ENCODE measurements at regions not wholly inside any gene's neighbourhood (a gene's known extent, or its start where the extent isn't known, plus 50 kb on each side); places are given as distances from the start of the nearest gene placed in this dataset.

DNA sequence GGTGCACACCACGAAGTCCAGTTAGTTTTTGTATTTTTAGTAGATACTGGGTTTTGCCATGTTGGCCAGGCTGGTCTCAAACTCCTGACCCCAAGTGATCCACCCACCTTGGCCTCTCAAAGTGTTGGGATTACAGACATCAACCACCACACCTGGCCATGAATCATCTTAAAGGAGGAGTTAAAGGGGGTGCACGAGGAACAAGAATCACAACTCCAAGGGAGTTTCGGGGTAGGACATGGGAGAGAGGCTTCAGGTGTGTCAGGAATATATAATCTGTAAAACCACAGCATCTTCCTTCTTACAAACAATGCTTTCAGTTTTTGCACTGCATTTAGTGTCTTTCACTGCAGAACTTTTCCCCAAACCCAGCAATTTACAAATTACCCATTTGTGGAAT is 137.4 kb upstream of the SGK1 start:
- Histone ChIP-seq H3K36me3 (ENCODE audit: control insufficient read depth in 1 of 2, insufficient read depth in 2 of 2, low read length in 2 of 2) (no peaks in the 10 kb centered on the region), H3K27me3 (ENCODE audit: low read depth, low read length) (no peaks in the 10 kb centered on the region), H3K27ac (ENCODE audit: low read length) (no peak overlapping the region), H3K4me1 (ENCODE audit: control insufficient read depth in 1 of 2, insufficient read depth in 2 of 2, low read length in 2 of 2) (no peaks in the 10 kb centered on the region), H3K4me3 (ENCODE audit: low read depth in 1 of 2, low read length in 2 of 2) (no peak overlapping the region), H3K9me3 (ENCODE audit: control insufficient read depth in 1 of 2, low read length in 2 of 2) (no peaks in the 10 kb centered on the region)

GRCh38 chr6:134454794-134455193 is 136.9 kb upstream of the SGK1 start:
- H3K27ac ChIP-seq (ENCODE audit: low read length): no peak overlapping the region
- H3K4me1 ChIP-seq (ENCODE audit: control insufficient read depth in 1 of 2, insufficient read depth in 2 of 2, low read length in 2 of 2): no peaks in the 10 kb centered on the region
- no peaks in the 10 kb centered on the region for H3K36me3 ChIP-seq (ENCODE audit: control insufficient read depth in 1 of 2, insufficient read depth in 2 of 2, low read length in 2 of 2)
- no peaks in the 10 kb centered on the region for H3K9me3 ChIP-seq (ENCODE audit: control insufficient read depth in 1 of 2, low read length in 2 of 2)
- no peak overlapping the region for H3K4me3 ChIP-seq (ENCODE audit: low read depth in 1 of 2, low read length in 2 of 2)
- no peaks in the 10 kb centered on the region for H3K27me3 ChIP-seq (ENCODE audit: low read depth, low read length)

- no peaks in the 10 kb centered on the region for H3K27me3 ChIP-seq (ENCODE audit: low read depth, low read length)
- H3K4me1 ChIP-seq (ENCODE audit: control insufficient read depth in 1 of 2, insufficient read depth in 2 of 2, low read length in 2 of 2): no peaks in the 10 kb centered on the region
- no peak overlapping the region for H3K27ac ChIP-seq (ENCODE audit: low read length)
- no peak overlapping the region for H3K4me3 ChIP-seq (ENCODE audit: low read depth in 1 of 2, low read length in 2 of 2)
- H3K36me3 ChIP-seq (ENCODE audit: control insufficient read depth in 1 of 2, insufficient read depth in 2 of 2, low read length in 2 of 2): no peaks in the 10 kb centered on the region
- H3K9me3 ChIP-seq (ENCODE audit: control insufficient read depth in 1 of 2, low read length in 2 of 2): no peaks in the 10 kb centered on the region
Measured at GRCh38 chr6:134453792-134454510, 136.0 kb upstream of the SGK1 start.

DNA sequence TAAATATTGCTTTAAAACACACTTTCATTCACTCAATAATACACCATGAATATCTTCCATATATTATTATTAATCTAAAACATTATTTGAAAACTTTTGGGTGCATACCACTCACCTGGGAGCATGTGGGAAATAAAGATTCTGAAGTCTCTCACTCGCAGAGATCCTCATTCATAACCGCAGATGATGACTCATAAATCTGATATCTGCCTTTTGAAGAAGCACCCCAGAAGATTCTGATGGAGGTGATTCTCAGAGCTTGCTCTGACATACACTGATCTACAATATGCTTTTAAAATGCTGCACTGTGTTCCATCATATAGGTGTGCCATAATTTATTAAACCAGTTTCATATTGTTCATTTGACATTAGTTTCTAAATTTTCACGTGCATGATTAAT is 135.0 kb upstream of the SGK1 start:
- no peak overlapping the region for H3K27ac ChIP-seq (ENCODE audit: low read length)

GRCh38 chr6:134451529-134451928 is 133.6 kb upstream of the SGK1 start:
- Histone ChIP-seq H3K4me1 (ENCODE audit: control insufficient read depth in 1 of 2, insufficient read depth in 2 of 2, low read length in 2 of 2) (no peaks in the 10 kb centered on the region), H3K4me3 (ENCODE audit: low read depth in 1 of 2, low read length in 2 of 2) (no peak overlapping the region), H3K36me3 (ENCODE audit: control insufficient read depth in 1 of 2, insufficient read depth in 2 of 2, low read length in 2 of 2) (no peaks in the 10 kb centered on the region), H3K9me3 (ENCODE audit: control insufficient read depth in 1 of 2, low read length in 2 of 2) (no peaks in the 10 kb centered on the region), H3K27me3 (ENCODE audit: low read depth, low read length) (no peaks in the 10 kb centered on the region), H3K27ac (ENCODE audit: low read length) (no peak overlapping the region)

More for the DNA sequence above, 135.0 kb upstream of the SGK1 start:
- Histone ChIP-seq H3K27me3 (ENCODE audit: low read depth, low read length) (no peaks in the 10 kb centered on the region), H3K4me1 (ENCODE audit: control insufficient read depth in 1 of 2, insufficient read depth in 2 of 2, low read length in 2 of 2) (no peaks in the 10 kb centered on the region), H3K9me3 (ENCODE audit: control insufficient read depth in 1 of 2, low read length in 2 of 2) (no peaks in the 10 kb centered on the region), H3K4me3 (ENCODE audit: low read depth in 1 of 2, low read length in 2 of 2) (no peak overlapping the region), H3K36me3 (ENCODE audit: control insufficient read depth in 1 of 2, insufficient read depth in 2 of 2, low read length in 2 of 2) (no peaks in the 10 kb centered on the region)

DNA sequence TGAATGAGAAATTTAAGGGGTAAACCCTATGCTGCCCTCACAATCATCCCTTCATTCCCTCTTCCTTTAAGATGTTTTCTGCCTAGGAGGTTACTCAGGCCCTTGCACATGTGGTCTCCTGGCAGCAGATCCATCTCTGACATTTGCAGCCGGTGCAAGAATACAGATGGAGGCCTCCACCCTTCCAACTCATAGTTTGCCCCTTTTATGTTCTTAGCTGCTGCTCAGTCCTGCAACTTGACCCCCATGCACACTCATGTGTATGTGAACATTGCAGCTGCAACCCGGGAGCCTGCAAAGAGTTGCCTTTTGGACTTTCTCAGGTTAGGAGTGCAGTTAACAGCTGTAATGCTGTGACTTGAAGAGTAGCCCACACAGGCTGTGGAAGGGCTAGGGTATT is 131.9 kb upstream of the SGK1 start:
- no peaks in the 10 kb centered on the region for H3K4me1 ChIP-seq (ENCODE audit: control insufficient read depth in 1 of 2, insufficient read depth in 2 of 2, low read length in 2 of 2)

DNA sequence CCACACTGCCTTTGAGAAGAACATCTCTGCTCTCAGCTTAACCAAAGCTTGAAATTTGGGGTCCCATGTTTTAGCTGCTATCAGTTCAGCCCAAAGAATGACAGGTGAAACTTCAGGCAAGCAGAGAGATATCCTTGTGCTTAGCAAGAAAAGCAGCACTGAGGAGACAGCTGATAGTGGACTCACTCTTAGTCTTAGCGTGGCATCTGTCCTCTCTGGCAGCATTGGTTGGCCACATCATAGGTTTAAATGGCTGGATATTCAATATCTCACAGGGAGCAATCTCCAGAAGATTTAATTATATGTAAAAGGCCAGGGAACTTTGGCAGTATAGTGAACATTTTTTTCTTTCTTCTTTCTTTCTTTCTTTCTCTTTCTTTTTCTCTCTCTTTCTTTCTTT is 131.1 kb upstream of the SGK1 start:
- Histone ChIP-seq H3K27ac (ENCODE audit: low read length) (no peak overlapping the region), H3K27me3 (ENCODE audit: low read depth, low read length) (no peaks in the 10 kb centered on the region), H3K4me1 (ENCODE audit: control insufficient read depth in 1 of 2, insufficient read depth in 2 of 2, low read length in 2 of 2) (no peaks in the 10 kb centered on the region)

More for the DNA sequence above, 131.9 kb upstream of the SGK1 start:
- Histone ChIP-seq H3K9me3 (ENCODE audit: control insufficient read depth in 1 of 2, low read length in 2 of 2) (no peaks in the 10 kb centered on the region), H3K27ac (ENCODE audit: low read length) (no peak overlapping the region), H3K4me3 (ENCODE audit: low read depth in 1 of 2, low read length in 2 of 2) (no peak overlapping the region), H3K36me3 (ENCODE audit: control insufficient read depth in 1 of 2, insufficient read depth in 2 of 2, low read length in 2 of 2) (no peaks in the 10 kb centered on the region), H3K27me3 (ENCODE audit: low read depth, low read length) (no peaks in the 10 kb centered on the region)

GRCh38 chr6:134447883-134448387 is 130.0 kb upstream of the SGK1 start:
- no peaks in the 10 kb centered on the region for H3K4me1 ChIP-seq (ENCODE audit: control insufficient read depth in 1 of 2, insufficient read depth in 2 of 2, low read length in 2 of 2)
- H3K9me3 ChIP-seq (ENCODE audit: control insufficient read depth in 1 of 2, low read length in 2 of 2): no peaks in the 10 kb centered on the region
- H3K4me3 ChIP-seq (ENCODE audit: low read depth in 1 of 2, low read length in 2 of 2): no peak overlapping the region
- no peaks in the 10 kb centered on the region for H3K27me3 ChIP-seq (ENCODE audit: low read depth, low read length)
- H3K36me3 ChIP-seq (ENCODE audit: control insufficient read depth in 1 of 2, insufficient read depth in 2 of 2, low read length in 2 of 2): no peaks in the 10 kb centered on the region
- no peak overlapping the region for H3K27ac ChIP-seq (ENCODE audit: low read length)

More for the DNA sequence above, 131.1 kb upstream of the SGK1 start:
- Histone ChIP-seq H3K36me3 (ENCODE audit: control insufficient read depth in 1 of 2, insufficient read depth in 2 of 2, low read length in 2 of 2) (no peaks in the 10 kb centered on the region), H3K9me3 (ENCODE audit: control insufficient read depth in 1 of 2, low read length in 2 of 2) (no peaks in the 10 kb centered on the region), H3K4me3 (ENCODE audit: low read depth in 1 of 2, low read length in 2 of 2) (no peak overlapping the region)

DNA sequence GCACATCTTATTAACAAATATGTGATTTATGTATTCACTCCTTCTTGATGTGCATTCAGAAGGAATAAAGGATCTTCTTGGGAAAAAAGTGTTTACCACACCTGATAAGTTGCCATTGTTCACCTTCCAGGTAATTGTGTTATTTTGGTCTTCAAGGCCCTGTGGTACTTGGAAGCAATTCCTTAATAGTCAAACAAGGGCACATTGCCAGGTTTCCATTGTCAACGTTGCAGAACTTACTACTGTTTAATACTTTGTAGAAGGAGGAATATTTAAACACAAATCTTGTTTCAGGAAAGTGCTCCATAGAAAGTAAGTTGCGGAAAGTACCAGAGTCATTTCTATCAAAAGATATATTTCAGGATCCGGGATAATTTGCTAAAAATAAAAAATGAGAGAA is 129.5 kb upstream of the SGK1 start:
- Histone ChIP-seq H3K4me1 (ENCODE audit: control insufficient read depth in 1 of 2, insufficient read depth in 2 of 2, low read length in 2 of 2) (no peaks in the 10 kb centered on the region), H3K36me3 (ENCODE audit: control insufficient read depth in 1 of 2, insufficient read depth in 2 of 2, low read length in 2 of 2) (no peaks in the 10 kb centered on the region), H3K27me3 (ENCODE audit: low read depth, low read length) (no peaks in the 10 kb centered on the region), H3K4me3 (ENCODE audit: low read depth in 1 of 2, low read length in 2 of 2) (no peak overlapping the region), H3K9me3 (ENCODE audit: control insufficient read depth in 1 of 2, low read length in 2 of 2) (no peaks in the 10 kb centered on the region), H3K27ac (ENCODE audit: low read length) (peak overlapping the region; percentile 34)

- H3K27ac ChIP-seq (ENCODE audit: low read length): no peak overlapping the region
- H3K9me3 ChIP-seq (ENCODE audit: control insufficient read depth in 1 of 2, low read length in 2 of 2): no peaks in the 10 kb centered on the region
- no peaks in the 10 kb centered on the region for H3K27me3 ChIP-seq (ENCODE audit: low read depth, low read length)
- H3K4me1 ChIP-seq (ENCODE audit: control insufficient read depth in 1 of 2, insufficient read depth in 2 of 2, low read length in 2 of 2): no peaks in the 10 kb centered on the region
- H3K4me3 ChIP-seq (ENCODE audit: low read depth in 1 of 2, low read length in 2 of 2): no peak overlapping the region
- H3K36me3 ChIP-seq (ENCODE audit: control insufficient read depth in 1 of 2, insufficient read depth in 2 of 2, low read length in 2 of 2): no peaks in the 10 kb centered on the region
Measured at GRCh38 chr6:134446896-134447295, 129.0 kb upstream of the SGK1 start.

DNA sequence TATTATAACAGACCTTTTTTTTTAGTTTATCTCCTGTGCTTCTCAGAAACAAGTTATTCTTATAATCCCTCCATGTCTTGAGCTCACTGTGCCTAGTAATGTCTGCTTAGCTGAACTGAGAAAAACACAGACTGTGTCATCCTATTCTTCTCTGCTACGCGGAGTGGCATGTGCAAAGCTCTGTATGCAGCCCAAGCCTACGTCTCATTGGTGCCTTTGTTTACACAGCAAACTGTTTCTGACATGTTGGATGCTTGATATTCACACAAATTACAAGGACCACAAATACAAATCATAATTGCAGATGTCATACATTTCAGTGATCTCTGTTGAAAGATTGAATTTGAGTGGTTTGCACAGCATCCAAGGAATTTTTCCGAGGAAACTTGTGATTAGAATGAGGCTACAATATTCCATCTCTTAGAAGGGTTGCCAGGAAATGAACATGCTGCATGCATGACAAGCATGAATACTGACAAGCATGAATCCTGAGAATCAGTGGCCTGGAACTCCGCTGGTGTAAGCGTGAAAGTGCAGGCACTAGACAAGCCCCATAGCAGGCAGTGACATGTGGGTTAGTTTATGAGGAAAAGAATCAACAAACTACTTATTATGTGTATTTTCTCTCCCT is 128.4 kb upstream of the SGK1 start:
- H3K27ac ChIP-seq (ENCODE audit: low read length): no peak overlapping the region

More for the DNA sequence above, 128.4 kb upstream of the SGK1 start:
- no peak overlapping the region for H3K4me3 ChIP-seq (ENCODE audit: low read depth in 1 of 2, low read length in 2 of 2)
- H3K27me3 ChIP-seq (ENCODE audit: low read depth, low read length): no peaks in the 10 kb centered on the region
- no peaks in the 10 kb centered on the region for H3K4me1 ChIP-seq (ENCODE audit: control insufficient read depth in 1 of 2, insufficient read depth in 2 of 2, low read length in 2 of 2)
- no peaks in the 10 kb centered on the region for H3K36me3 ChIP-seq (ENCODE audit: control insufficient read depth in 1 of 2, insufficient read depth in 2 of 2, low read length in 2 of 2)
- H3K9me3 ChIP-seq (ENCODE audit: control insufficient read depth in 1 of 2, low read length in 2 of 2): no peaks in the 10 kb centered on the region
